DND-41 (cell line): ENCODE measurements at regions not wholly inside any gene's neighbourhood (a gene's known extent, or its start where the extent isn't known, plus 50 kb on each side); places are given as distances from the start of the nearest gene placed in this dataset.

Experiments used
- ATAC-seq: fragments of 200-7000 bp; cut with Tn5 transposase; 3 replicates; pipeline ENCODE4 v1.9.1; 2021; ENCODE audit warnings: low read depth; ENCODE audit not compliant: insufficient read depth
- DNase-seq: peaks from one replicate; pipeline ENCODE4 v3.0.0-alpha.2; 2020
- H2AFZ ChIP-seq: 2 replicates; pipeline ENCODE4 v1.6.0; 2012; ENCODE audit warnings: low read depth, low read length
- H3K27ac ChIP-seq: 2 replicates; pipeline ENCODE4 v1.5.1; 2012; ENCODE audit warnings: low read length, inconsistent platforms
- H3K27me3 ChIP-seq: fragments of 200-600 bp; sonication (generic); 2 replicates; pipeline ENCODE4 v1.6.0; 2012; ENCODE audit warnings: low read length, mild to moderate bottlenecking, inconsistent platforms; ENCODE audit not compliant: insufficient read depth, poor library complexity
- H3K36me3 ChIP-seq: 2 replicates; pipeline ENCODE4 v1.5.1; 2012; ENCODE audit warnings: low read length, inconsistent platforms; ENCODE audit not compliant: insufficient read depth
- H3K4me1 ChIP-seq: 2 replicates; pipeline ENCODE4 v1.5.1; 2012; ENCODE audit warnings: mild to moderate bottlenecking, low read length; ENCODE audit not compliant: insufficient read depth
- H3K4me2 ChIP-seq: 2 replicates; pipeline ENCODE4 v1.6.0; 2012; ENCODE audit warnings: mild to moderate bottlenecking, moderate library complexity, low read length, inconsistent platforms; ENCODE audit not compliant: insufficient read depth
- H3K4me3 ChIP-seq, 2 experiments: fragments of 200-600 bp in 1 of 2; shearing (Covaris generic) in 1 of 2; 2 replicates each; pipeline ENCODE4 v1.5.1; 2012 to 2016; ENCODE audit warnings: inconsistent platforms in 2 of 2, low read length in 2 of 2, mild to moderate bottlenecking in 2 of 2, low read depth in 1 of 2, moderate library complexity in 1 of 2
- H3K79me2 ChIP-seq: 2 replicates; pipeline ENCODE4 v1.6.0; 2012; ENCODE audit warnings: low read length, inconsistent platforms; ENCODE audit not compliant: insufficient read depth
- H3K9ac ChIP-seq: 2 replicates; pipeline ENCODE4 v1.6.0; 2012; ENCODE audit warnings: low read depth, mild to moderate bottlenecking, inconsistent platforms, low read length, moderate library complexity
- H3K9me3 ChIP-seq: 2 replicates; pipeline ENCODE4 v1.5.1; 2012; ENCODE audit warnings: low read length, moderate library complexity, mild to moderate bottlenecking, inconsistent platforms; ENCODE audit not compliant: insufficient read depth, severe bottlenecking
- H4K20me1 ChIP-seq: 2 replicates; pipeline ENCODE4 v1.6.0; 2012; ENCODE audit warnings: low read length; ENCODE audit not compliant: insufficient read depth
- CTCF ChIP-seq: IDR thresholded peaks from 2 replicates; pipeline ENCODE4 v1.5.1; 2012; ENCODE audit warnings: borderline replicate concordance, low read length, moderate library complexity, mild to moderate bottlenecking; ENCODE audit not compliant: poor library complexity, severe bottlenecking; ENCODE audit errors: extremely low read depth
- EZH2 ChIP-seq: IDR thresholded peaks from 3 replicates; pipeline ENCODE4 v1.6.1; 2012; ENCODE audit warnings: borderline replicate concordance, low read depth, mild to moderate bottlenecking, moderate library complexity, low read length, inconsistent platforms; ENCODE audit not compliant: severe bottlenecking

GRCh38 chr3:72062017-72062416 lies 277.1 kb upstream of the PROK2 start:
- Histone ChIP-seq H2AFZ (no peak overlapping the region), H3K27me3 (no peaks in the 10 kb centered on the region), H3K4me3 (no peak overlapping the region), H3K4me2 (no peak overlapping the region), H4K20me1 (no peaks in the 10 kb centered on the region), H3K9ac (no peak overlapping the region), H3K79me2 (no peaks in the 10 kb centered on the region), H3K4me1 (no peaks in the 10 kb centered on the region), H3K36me3 (no peaks in the 10 kb centered on the region), H3K27ac (no peak overlapping the region), H3K9me3 (no peaks in the 10 kb centered on the region)
- ATAC-seq (no peak), DNase-seq (no peak)
- TF ChIP-seq CTCF (no peak), EZH2 (no peak)

DNA sequence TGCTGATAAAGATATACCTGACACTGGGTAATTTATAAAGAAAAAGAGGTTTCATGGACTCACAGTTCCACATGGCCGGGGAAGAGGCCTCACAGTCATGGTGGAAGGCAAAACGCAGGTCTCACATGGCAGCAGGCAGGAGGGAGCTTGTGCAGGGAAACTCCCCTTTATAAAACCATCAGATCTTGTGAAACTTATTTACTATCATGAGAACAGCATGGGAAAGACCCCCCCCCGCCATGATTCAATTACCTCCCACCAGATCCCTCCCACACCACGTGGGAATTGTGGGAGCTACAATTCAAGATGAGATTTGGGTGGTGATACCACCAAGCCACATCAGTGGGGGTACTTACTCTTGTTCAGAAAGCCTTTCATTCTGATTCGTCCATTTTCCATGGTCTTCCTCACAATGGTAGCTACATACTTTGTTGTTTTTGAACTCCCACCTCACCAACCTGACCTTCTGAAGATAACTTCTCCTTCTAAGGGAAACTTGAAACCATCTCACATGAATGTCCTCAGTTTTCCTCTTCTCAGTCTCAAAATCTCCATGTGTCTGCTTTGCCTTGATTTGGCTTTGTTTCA lies 275.6 kb upstream of the PROK2 start:
- Histone ChIP-seq H3K27ac (no peak overlapping the region), H4K20me1 (no peaks in the 10 kb centered on the region), H2AFZ (no peak overlapping the region), H3K79me2 (no peaks in the 10 kb centered on the region), H3K27me3 (no peaks in the 10 kb centered on the region), H3K36me3 (no peaks in the 10 kb centered on the region), H3K4me1 (no peaks in the 10 kb centered on the region), H3K4me2 (no peak overlapping the region), H3K4me3 (no peak overlapping the region), H3K9me3 (no peaks in the 10 kb centered on the region), H3K9ac (no peak overlapping the region)
- DNase-seq (no peak), ATAC-seq (no peak)
- TF ChIP-seq CTCF (no peak), EZH2 (no peak)

DNA sequence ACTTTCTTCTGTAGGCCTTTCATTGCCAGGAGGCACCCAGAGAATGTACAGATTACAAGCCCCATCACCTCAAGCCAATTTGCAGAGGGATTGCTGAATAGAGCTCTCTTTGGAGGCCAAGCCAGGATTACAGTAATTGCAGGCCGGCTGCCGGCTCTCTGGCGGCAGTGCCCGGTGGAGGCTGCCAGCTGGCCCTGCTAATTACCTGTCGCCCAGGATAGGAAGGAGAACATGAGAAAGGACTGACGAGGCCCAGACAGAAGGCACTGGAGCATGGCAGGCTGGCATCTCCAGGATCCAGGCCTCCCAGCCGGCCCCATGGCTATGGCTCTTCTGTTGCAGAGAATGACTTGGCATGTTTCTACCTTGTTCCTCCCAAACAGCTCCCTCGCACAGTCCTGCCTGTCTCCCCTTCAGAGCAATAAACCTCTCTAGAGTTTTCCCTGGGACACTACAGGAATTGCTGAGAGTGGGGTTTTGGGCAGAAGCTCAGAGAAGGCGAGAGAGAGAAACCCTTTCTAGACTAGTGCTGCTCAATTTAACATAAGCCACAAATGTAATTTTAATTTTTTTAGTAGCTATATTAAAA lies 273.6 kb upstream of the PROK2 start:
- H3K36me3 ChIP-seq, result no peaks in the 10 kb centered on the region
- no peak overlapping the region for H3K27ac ChIP-seq
- no peak overlapping the region for H3K9ac ChIP-seq
- H2AFZ ChIP-seq, result no peak overlapping the region
- H3K4me2 ChIP-seq, result no peak overlapping the region
- no peaks in the 10 kb centered on the region for H3K79me2 ChIP-seq
- H3K4me3 ChIP-seq, result no peak overlapping the region
- no peaks in the 10 kb centered on the region for H3K27me3 ChIP-seq
- H3K4me1 ChIP-seq, result no peaks in the 10 kb centered on the region
- H3K9me3 ChIP-seq, result no peaks in the 10 kb centered on the region
- ATAC-seq, result no peak
- TF ChIP-seq EZH2 (no peak), CTCF (no peak)
- DNase-seq, result no peak
- no peaks in the 10 kb centered on the region for H4K20me1 ChIP-seq

GRCh38 chr3:72055436-72055835 lies 270.5 kb upstream of the PROK2 start:
- Histone ChIP-seq H3K4me3 (no peak overlapping the region), H3K79me2 (no peaks in the 10 kb centered on the region), H3K27ac (no peak overlapping the region), H2AFZ (no peak overlapping the region), H3K4me2 (no peak overlapping the region), H3K9me3 (no peaks in the 10 kb centered on the region), H4K20me1 (no peaks in the 10 kb centered on the region), H3K4me1 (no peaks in the 10 kb centered on the region), H3K27me3 (no peaks in the 10 kb centered on the region), H3K36me3 (no peaks in the 10 kb centered on the region), H3K9ac (no peak overlapping the region)
- ATAC-seq (no peak), DNase-seq (no peak)
- no peak for TF ChIP-seq EZH2
- TF ChIP-seq CTCF, result no peak
